Activated T-cell treated with anti-CD3 and anti-CD28 coated beads, Interleukin-2, amount 50 U/mL, for 48 hours (primary cell): ENCODE measurements at regions not wholly inside any gene's neighbourhood (a gene's known extent, or its start where the extent isn't known, plus 50 kb on each side); places are given as distances from the start of the nearest gene placed in this dataset.
"Not testable (repeated sequence)": the region's sequence is repeated elsewhere in the genome, so short reads cannot be mapped to it uniquely, and the experiment has no call there.

Experiments
- DNase-seq, 2 experiments: peaks; one replicate each; pipeline ENCODE4 v3.0.0-alpha.2; 2020

DNA sequence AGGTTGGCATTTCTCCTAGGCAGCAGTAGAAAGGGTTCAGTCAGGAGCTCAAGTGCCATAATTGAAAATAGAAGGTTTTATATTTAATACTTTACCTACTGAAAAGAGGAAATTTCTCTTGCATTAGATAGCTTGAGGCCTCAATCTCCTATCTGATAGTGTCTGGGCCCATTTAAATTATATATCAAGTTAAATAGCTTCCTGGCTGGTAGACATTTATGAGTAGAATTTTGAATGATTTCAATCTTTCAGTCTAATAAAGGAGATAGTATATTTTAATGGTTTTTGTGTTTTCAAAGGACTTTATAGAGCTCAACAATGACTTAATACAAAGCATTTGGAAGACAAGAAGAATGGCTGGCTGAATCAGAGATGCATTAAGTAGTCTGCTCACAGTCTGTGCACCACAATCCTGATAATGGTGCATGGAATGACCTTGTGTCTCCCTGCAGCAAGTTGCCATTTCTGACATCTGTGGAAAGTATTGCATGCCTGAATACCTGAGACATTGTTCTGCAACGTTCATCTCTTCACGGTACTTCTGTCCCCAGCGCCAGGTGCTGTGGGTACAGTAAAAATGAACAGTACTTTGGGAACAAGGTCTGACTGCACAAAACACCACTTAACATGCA lies 974.1 kb downstream of the TMTC2 start:
- no peak for DNase-seq

DNA sequence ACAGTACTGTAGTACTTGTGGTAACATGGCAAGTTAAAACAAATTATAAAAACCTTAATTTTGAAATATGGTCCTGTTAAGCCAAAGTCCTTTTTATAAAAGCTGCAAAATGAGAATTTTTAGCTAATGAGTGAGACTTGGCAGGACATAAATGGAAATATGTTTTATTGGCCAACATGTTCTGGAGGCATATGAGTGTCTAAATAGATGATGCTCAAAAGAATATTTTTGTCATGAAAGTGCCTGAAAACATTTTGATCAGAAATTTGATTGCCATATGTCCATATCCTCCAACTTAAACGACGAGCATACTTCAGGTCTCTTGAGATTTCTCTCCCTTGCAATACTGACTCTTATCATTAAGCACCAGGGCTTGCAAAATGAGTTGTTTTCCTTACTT lies 972.6 kb downstream of the TMTC2 start:
- DNase-seq, result no peak

DNA sequence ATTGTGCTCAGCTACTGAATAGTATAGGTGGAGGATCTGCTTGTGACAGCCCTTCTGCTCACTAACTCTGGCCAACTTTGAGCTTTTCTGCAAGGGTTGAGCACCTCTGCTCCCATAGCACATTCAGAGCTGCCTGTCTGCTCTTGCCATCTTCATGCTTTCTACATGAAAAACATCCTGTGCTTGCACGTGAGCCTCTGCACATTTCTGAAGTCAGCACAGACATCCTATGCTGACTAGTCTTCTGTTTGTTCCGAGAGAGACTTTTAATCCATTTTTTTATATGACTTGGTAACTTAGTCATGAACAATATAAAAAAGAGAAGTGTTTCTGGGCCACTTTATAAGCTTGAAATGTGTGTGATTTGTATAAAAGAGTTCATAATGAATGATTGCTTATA lies 969.3 kb downstream of the TMTC2 start:
- DNase-seq, result no peak

DNA sequence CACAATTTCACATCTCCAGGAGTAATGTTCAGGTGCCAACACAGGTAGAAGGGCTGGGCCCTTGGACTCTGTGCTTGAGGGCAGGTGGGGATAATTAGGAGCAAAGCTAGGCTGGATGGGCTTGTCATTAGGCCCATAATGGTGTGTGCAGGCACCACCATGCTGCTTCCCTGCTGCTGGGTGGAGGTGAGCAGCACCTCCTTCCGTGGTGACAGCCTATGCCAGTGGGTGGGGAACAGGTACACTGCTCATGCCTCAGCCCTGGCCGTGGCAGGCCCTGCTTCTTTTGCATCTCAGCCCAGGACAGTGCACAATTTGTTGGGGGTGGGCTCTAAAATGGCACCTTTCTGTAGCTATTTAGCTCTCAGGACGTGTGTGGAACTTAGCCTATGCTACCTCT lies 955.5 kb downstream of the TMTC2 start:
- no peak for DNase-seq

DNA sequence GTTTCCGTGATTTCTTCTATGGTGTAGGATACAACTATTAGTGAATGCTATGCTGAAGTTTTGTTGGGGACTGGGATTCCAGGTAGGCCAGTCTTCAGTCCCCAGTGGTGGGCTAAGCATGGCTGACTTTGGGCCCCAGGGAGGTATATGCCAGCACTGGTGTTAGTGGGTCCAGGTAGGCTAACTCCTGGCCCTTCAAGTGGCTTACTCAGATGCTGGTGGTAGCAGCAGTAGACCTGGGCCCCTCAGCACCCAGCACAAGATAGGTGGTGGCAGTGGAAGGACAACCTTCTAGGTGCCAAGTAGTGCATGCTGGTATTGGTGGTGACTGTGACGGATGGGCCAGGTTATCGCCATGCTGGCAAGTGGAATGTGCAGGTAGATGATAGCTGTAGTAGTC lies 955.1 kb downstream of the TMTC2 start:
- no peak for DNase-seq

DNA sequence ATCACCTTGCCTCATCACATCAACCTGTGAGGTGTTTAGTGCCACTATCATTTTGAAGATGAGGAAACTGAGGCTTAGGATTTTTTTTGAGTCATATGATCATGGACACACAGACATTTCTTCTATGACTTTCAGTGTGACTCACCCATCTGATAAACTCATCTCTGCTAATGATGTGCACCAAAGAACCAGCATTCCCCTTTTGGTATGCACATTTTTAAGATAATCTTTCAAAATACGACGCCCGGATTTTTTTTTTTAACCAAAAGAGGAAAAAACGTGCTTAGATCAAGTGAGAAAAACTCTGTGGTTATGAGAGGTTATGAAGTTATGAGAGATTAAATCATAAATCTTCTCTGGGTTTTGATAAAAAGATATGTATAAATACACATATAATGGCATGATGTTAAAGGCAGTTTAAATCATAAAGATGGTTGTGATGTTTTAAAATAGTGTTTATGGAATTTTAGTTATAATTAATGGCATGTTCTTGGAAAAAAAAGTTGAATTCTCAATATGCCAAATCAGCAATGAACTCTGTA lies 948.1 kb downstream of the TMTC2 start:
- no peak for DNase-seq

DNA sequence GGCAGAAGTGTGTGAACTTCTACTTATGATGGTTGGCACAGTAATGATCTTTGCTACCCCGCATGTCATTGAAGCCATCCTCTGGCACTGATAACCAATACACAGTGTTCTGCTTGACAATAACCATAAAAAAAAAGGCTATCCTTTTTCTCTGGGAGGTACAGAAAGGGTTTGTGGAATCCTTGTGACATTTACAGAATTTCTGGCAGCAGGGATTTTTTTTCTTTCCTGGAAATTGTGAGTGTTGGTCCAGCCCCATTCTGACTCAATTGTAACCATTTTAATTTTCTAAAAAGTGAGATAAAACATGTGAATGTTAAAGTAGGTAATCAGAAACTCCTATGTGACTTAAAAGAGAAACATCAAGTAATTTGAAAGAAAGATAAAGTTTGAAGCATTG lies 943.8 kb downstream of the TMTC2 start:
- DNase-seq, result no peak

DNA sequence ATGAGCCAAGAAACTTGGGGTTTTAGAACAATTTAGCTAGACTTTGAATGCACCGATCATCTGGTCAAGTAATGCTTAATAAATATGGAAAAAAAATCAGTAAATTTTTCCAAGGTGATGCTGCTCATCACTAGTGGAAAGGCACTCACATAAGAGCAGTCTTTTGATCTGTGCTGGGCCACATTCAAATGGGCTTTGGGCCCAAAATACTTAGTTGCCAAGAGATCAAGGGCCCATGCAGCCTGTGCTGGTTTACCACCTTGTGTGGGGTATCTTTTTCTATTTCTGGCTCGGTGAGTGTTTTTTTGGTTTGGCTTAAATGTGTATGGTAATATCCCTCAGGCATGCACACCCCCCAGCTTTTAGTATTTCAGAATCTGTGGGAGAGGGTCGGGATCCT lies 943.2 kb downstream of the TMTC2 start:
- no peak for DNase-seq

DNA sequence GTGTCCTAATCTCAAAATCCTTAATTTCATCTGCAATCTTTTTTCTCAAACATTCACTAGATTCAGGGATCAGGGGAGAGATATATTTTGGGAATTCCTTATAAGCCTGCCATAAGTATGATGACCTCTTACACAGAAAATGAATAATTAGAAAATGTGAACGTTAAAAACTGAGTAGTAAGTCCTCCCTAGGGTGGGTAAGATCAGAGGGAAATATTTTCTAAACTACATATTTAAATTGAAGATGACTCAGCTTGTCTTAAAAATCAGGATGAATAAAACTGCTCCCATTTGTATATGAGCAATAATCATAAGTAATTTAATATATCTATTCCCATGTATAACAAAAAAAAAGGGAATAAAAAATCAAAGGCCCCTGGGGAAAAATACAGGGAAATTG lies 935.5 kb downstream of the TMTC2 start:
- DNase-seq, result no peak

DNA sequence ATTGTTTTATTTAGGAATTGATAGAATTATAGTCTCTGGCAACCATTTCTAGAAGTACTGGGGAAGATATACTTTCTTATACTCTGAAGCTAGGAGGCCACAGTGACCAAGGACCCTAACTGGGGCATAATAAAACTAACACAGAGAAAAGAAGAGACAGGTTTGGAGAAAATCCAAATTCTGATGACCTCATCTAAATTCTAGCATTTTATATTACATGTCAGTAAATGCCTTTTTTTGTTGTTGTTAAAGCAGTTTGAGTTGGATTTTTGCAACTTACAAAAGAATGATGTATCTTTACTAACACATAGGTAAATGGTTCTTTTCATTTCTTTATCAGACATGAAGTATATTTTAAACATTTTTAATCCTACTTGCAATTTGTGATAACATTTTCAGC lies 933.3 kb downstream of the TMTC2 start:
- DNase-seq, result no peak

DNA sequence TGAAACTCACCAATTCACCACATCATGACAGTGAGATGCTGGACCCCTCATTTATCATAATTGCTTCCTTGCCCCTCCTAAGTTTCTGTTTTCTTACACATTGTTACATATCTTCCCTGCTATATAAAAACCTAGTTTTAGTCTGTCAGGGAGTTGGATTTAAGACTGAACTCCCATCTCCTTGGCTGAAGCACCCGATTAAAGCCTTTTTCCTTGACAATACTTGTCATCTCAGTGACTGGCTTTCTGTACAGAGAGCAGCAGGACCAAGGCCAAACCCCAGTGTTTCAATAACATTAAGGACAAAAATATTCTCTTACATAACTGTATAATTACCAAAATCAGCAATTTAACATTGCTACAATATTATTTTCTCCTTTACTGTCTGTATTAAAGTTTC lies 928.4 kb downstream of the TMTC2 start:
- DNase-seq, result no peak

DNA sequence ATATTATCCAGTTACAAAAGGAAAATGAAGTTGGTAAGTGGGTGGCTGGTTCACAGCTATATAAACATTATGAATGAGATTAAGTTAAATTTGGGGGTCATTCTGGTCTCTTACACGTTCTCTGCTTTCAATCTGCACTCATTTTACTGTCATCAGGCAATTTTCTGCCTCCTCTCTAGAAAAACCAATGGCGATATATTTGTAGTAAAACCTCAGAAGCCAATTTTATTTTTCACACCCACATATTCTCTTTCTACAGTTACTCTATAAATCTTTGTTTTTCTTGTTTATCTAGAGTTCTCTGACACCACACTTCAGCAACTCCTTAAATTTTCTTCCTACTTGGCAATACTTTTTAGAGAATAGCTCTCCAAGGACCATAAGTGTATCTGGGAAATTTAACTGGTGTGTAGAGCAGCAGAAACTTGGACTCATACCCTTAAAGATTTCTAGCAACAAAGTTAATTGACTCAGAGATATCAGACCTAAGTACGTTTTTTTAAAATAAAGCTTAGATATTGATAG lies 926.9 kb downstream of the TMTC2 start:
- DNase-seq, result no peak

DNA sequence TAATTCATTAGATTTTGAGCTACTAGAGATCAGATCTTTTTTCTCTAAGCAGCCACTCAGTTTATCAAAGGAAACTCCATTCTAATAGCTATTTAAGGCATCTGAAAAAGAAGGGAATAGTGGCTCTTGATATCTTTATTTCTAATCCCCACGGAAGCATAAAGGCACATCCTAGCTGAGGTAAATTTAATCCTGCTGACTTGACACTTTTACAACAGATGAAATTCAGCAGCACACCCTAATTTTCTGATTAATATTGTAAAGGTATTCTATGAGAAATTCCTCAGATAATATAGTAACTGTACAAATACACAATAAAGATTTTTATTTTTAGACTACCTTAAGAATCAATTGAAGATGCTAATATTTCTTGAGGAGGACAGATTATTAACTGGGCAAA lies 916.4 kb downstream of the TMTC2 start:
- no peak for DNase-seq

DNA sequence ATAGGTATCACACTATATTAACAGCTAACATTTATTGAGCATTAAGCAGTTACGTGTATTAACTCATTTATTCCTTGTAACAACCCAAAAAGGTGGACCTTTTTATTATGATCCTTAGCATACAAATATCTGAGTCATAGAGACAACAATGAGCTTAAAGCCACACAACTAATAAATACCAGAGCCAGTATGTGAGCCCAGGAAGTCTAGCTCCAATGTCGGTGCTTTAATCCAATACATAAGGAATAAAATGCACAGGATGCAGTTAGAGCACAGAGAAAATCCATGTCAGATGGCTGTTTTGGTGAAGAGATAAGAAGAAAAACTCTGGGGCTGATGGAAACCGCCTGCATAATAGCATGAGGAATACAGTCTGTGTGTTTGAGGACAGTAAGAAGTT lies 888.6 kb downstream of the TMTC2 start:
- DNase-seq, result no peak

DNA sequence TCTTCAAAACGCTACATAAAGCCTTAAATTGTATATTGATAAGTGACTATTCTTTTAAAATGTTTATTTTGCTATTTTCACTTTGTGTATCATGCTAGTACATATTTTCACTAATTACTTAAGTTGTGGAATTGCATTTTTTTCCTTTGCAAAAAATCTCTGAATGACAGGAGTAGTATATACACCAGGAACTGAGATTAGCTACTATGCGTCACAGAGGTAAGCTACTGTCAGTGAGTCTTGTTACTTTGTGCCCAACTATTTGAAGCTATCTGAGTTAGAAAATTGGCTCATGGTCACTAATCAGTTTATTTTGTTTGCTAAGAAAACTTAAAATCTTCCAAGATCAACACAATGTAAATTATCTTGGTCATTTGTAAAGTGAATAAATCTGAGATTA lies 887.4 kb downstream of the TMTC2 start:
- DNase-seq, result no peak

DNA sequence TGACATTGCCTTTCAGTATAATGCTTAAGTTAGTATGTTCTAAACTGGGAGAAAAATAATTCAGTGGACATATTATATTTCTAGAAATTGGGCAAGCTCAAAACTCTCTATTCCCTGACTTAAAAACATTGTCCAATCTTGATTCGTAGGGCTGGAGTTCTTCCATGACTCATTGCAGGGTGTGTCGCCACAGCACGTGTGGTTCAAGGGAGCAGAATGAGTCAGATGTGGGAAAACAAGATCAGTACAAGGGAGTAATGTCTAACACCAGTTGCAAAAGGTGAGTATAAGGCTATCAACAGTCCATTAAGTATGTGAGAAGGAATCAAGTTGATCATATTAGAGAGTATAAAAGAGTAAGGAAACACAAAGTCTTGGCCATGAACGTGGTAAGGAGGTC lies 887.0 kb downstream of the TMTC2 start:
- no peak for DNase-seq

DNA sequence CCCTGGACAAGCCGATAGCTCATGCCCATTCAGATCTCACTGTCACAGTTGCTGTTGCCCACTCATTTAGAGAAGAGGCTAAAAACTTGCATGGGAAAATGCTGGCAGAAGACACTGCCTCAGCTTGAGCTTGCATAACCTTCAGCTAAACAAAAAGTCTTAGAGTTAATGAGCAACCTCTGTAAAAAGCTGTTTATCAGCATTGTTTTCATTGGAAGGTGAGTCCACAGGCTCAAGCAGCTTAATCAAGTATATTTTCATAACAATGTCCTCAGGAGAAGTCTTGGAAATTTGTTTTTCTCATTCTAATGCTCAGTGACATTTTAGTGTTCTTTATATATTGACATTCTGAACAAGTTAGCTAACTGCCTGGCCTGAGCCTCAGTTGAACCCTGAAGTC lies 872.9 kb downstream of the TMTC2 start:
- DNase-seq, result no peak

DNA sequence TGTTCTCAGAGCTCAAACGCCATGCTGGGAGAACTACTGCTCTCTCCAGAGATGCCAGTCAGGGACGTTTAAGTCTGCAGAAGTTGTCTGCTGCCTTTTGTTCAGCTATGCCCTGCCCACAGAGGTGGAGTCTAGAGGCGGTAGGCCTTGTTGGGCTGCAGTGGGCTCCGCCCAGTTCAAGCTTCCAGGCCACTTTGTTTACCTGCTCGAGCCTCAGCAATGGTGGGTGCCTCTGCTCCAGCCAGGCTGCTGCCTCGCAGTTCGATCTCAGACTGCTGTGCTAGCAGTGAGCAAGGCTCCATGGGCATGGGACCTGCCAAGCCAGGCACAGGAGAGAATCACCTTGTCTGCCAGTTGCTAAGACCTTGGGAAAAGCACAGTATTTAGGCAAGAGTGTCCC lies 869.3 kb downstream of the TMTC2 start:
- DNase-seq, result not testable (repeated sequence)

DNA sequence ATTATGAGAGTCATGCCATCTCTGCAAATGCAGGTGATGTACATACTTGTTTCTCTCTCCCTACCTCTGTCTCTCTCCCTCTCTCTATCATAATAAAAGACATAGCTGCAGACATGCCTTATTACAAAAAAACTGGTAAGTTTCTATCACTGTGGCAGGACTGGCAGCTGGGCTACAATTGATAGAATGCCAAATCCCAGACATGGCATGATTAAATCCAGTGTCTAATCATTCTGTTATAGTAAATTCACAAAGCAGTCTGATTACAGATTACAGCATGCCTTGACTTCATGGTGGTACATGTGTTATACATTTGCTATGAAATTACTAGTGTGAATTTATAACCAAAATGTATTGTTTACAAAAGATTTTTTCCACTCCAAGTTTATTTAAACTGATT lies 854.7 kb downstream of the TMTC2 start:
- DNase-seq, result no peak

DNA sequence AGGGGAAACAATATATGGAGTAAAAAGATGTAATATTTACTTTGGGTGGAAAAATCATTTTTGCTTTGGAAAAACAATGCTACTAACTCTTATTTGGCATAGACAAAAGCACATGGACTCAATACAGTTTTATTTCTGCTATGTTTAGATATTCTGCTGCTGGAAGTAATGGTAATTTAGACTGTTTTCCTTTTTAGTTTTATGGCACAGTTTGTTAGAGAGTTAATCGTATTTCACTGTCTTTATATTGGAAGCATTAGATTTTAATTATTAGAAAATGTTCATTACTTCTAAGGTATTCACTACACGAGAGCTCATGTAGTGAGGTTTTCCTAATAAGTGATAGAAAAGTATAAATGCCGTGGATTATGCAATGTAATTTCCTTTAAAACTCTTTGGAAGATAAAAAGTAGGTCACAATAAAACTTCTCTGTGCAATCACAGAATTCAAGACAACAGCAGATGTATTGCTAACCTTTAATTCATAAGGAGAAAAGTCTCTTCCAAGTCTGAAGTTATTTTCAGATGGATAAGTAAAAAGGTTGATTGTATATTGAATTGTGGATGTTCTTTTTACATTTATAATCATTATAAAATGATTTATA lies 851.8 kb downstream of the TMTC2 start:
- no peak for DNase-seq

DNA sequence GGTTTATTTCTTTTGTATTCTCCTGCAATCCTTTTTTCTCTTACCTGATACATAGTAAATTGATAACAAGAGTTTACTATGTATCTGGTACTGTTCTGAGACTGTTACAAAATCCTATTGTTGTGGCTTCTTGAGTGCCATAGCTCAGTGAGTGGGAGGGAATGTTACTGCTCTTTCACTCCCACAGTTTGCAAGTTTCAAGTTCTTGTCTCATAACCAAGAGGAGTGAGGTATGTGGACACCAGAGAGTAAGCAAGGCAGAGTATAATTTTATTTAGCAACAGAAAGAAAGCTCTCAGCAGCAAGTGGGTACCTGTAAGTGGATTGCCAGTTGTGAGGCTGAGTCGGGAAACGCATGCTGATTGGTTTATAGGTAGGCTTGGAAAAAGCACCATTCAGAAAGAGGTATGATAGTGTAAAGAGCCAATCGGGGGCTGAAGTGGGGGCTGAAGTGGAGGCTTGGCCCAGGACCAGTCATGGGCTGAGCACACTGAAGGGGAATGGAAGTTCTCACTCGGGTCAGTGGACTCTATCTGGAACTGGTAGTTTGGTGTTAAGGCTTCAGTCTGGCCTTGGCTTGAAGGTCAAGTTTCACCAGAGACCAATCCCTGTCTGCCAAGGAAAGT lies 850.8 kb downstream of the TMTC2 start:
- no peak for DNase-seq

DNA sequence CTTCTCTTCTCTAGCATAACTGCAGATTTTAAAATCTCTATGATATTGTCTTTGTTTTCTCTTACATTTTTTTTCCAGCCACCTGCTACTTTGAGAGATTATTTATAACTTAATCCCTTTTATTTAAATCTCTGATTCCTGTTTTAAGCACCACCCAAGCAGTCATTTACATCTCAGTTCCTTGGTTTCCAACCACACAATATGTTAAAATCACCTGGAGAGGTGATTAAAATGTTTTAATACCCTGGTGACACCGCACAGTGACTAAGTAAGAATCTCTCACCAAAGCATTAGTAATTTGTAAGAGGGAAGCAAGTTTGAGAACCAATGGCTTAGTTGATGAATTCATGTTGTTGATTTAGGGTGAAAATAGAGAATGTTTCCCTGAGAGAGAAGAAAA lies 849.8 kb downstream of the TMTC2 start:
- DNase-seq, result no peak

DNA sequence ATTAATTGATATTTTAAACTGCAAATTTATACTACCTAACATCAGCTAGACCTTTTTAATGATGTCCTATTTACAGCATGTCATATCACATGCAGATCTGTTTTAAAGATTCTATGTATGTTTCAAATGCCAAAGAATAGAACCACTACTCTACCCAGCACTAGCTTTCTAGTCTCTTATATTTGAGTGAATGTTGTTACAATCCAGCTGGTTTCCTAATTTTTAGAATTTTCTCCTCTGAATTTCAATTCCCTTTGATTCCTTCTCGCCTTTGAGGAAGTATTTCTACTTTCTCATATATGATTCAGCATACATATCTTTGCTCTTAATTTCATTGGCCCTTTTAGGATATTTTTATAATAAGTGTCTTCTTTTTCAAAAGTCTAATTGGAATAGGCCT lies 841.9 kb downstream of the TMTC2 start:
- no peak for DNase-seq

DNA sequence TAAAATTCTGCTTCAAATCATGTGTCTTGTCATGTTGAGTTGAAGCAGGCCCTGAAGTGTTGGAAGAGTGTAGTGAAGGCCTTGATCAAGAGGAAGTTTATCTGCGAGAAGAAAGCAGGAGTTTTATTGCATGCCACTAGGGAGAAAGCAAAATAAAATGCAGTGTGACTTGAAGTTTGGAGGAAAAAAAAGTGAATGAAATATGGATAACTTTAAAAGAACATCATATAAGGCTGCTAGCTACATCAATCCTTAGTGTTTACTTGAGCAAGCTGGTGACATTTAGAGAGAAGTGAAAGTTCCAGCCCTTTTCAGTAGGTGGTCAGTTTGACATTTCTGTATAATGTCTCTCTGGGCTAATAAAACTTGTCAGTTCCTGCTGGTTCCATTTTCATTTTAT lies 841.1 kb downstream of the TMTC2 start:
- no peak for DNase-seq
